Heart left ventricle (tissue), 13 donors: ENCODE measurements at regions not wholly inside any gene's neighbourhood (a gene's known extent, or its start where the extent isn't known, plus 50 kb on each side); places are given as distances from the start of the nearest gene placed in this dataset.

Experiments used
- CTCF ChIP-seq, 12 donors: fragments of 200-600 bp; sonication (generic) in 4 of 12; IDR thresholded peaks; one replicate each; pipeline versions ENCODE4 v1.5.0 to v1.8.0; 2018 to 2022; ENCODE audit warnings: antibody characterized with exemption in 12 of 12, mild to moderate bottlenecking in 5 of 12
- POLR2A ChIP-seq, 2 donors: fragments of 450-650 bp; IDR thresholded peaks; one replicate each; pipeline ENCODE4 v1.6.1; 2017; ENCODE audit warnings: antibody characterized with exemption in 2 of 2, mild to moderate bottlenecking in 2 of 2, moderate library complexity in 2 of 2
- donor health status: ischemic (EF 13 %, LVEDD 7.1; RV severe dilation, severe dysfunction).
- donor health status: DM: no; HTN: yes; CAD: no.
- donor health status: DM: no; HTN: no; CAD: no.
- donor health status: ischemic (EF 25% LVEDD 6.9; RV normal size, moderate dysfunction).
- donor health status: ischemic (EF 25% LVEDD 5.7; RV mildly dilated, moderate dysfunction).
- donor health status: ischemic (EF 35%, LVEDD 5.7; RV mildly dilated, moderate dysfunction).
- donor health status: nonischemic (EF 11% LVEDD 7.7; RV severe dilation, severe dysfunction).
- donor health status: DM: yes; HTN: yes; CAD: no.
- donor health status: PGD.
- donor health status: ischemic (EF 29% LVEDD 5.4; RV normal size, mild dysfunction).
- donor health status: nonischemic (EF 23%, LVEDD 6.1; RV moderate dilation, normal function).

- TF ChIP-seq CTCF (IDR thresholded peaks at IDR 0.05) (no peak), POLR2A (IDR thresholded peaks at IDR 0.05) (no peak)
Observed at GRCh38 chr2:194002699-194003368, 1654.2 kb upstream of the SLC39A10 start.
